H54 (cell line): ENCODE measurements at regions not wholly inside any gene's neighbourhood (a gene's known extent, or its start where the extent isn't known, plus 50 kb on each side); places are given as distances from the start of the nearest gene placed in this dataset.

Experiments used
- DNase-seq: peaks from one replicate; pipeline ENCODE4 v3.0.0; 2011; ENCODE audit warnings: low spot score, mixed read lengths; ENCODE audit not compliant: insufficient read length
- FAIRE-seq: peaks from 3 replicates; lab custom pipeline; 2011; peaks lifted over from hg19 to GRCh38; lab: Jason Lieb, UNC
- POLR2A ChIP-seq: IDR thresholded peaks from 2 replicates; pipeline ENCODE4 v1.6.1; 2011; ENCODE audit warnings: low read depth, mild to moderate bottlenecking, low read length

- DNase-seq (peak; percentile 40), FAIRE-seq (peak; percentile 27)
- no peak for TF ChIP-seq POLR2A
Measured at GRCh38 chr1:55572878-55573734, 357.9 kb upstream of the USP24 start.

DNA sequence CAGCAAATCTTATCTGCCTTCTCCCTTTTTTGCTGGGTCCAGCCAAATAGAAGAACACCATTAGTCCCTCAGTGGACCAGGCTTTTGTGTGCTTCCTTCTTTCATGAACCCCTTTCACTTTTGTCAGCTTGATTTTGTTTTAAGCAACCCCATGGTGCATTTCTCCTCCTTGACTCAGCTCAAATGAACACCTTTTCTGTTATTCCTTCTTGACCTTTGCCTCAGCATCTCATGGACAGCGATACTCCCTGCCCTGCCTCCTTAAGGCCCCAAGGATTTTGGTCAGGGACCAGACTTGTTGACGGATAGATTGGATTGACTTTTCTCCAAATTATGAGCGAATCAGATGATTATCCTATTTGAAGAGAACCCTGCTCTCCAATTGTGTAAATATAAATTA is 356.6 kb upstream of the USP24 start:
- FAIRE-seq (no peak), DNase-seq (no peak)
- TF ChIP-seq POLR2A: no peak

DNA sequence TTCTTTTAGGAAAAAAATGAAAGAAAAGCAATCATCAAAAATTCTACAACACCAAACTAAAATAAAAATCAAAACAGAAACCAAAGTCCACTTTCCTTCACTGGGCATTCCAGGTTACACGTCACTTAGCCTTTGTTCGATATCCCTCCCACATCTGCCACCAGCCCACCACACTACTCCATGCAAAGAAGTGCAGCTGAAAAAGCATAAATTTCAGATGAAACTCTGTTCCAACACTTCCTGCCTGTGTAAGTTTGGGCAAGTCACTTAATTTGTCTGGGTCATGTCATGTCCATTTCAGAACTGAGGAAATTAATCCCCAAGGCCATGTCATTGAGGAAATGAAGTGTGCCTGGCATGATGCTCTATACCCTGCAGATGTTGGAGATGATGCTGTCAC is 354.3 kb upstream of the USP24 start:
- no peak for DNase-seq
- no peak for TF ChIP-seq POLR2A
- no peak for FAIRE-seq

GRCh38 chr1:55568732-55569131 is 353.6 kb upstream of the USP24 start:
- no peak for TF ChIP-seq POLR2A
- no peak for DNase-seq
- no peak for FAIRE-seq

DNA sequence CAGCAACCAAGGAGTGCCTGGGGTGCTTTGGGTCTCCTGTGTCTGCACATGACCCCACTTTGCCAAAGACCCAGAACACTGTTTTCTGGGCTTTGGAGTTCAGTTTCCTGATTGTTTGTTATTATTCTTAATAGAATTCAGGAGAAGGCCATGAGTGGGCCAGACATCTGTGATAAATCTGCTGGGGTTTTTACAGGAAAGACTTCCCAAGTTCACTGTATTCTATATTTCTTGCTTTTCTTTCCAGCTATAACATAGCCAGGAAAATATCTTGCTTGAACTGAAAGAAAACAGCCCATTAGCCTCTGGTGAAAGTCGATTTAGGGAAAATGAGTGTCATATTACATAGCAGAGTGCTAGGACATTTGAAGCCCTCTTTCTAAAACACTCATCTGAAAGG is 345.1 kb upstream of the USP24 start:
- FAIRE-seq: no peak
- TF ChIP-seq POLR2A: no peak

DNA sequence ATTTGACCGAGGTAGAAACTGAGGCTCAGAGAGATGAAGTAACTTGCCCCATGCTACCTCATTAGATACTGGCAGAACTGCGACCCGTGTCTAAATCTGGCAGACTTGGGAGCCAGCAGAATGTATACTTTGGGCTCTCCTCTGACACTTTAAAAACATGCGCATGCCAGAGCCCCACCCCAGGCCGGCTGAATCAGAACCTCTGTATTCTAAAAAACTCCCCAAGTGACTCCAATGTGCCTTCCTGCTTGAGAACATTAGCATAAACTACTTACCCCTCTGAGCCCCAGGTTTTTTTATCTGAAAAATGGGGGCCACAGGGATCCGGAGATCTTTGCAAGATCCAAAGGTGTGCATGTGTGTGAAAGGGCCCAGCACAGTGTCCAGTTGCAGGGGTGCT is 344.7 kb upstream of the USP24 start:
- FAIRE-seq (no peak), DNase-seq (no peak)
- TF ChIP-seq POLR2A: no peak

More for the DNA sequence above, 345.1 kb upstream of the USP24 start:
- DNase-seq: no peak

- no peak for TF ChIP-seq POLR2A
- no peak for FAIRE-seq
Measured at GRCh38 chr1:55559161-55559611, 344.0 kb upstream of the USP24 start.

GRCh38 chr1:55558515-55558914 is 343.4 kb upstream of the USP24 start:
- DNase-seq: no peak
- TF ChIP-seq POLR2A: no peak
- FAIRE-seq: no peak

More at GRCh38 chr1:55559161-55559611, 344.0 kb upstream of the USP24 start:
- DNase-seq: no peak

DNA sequence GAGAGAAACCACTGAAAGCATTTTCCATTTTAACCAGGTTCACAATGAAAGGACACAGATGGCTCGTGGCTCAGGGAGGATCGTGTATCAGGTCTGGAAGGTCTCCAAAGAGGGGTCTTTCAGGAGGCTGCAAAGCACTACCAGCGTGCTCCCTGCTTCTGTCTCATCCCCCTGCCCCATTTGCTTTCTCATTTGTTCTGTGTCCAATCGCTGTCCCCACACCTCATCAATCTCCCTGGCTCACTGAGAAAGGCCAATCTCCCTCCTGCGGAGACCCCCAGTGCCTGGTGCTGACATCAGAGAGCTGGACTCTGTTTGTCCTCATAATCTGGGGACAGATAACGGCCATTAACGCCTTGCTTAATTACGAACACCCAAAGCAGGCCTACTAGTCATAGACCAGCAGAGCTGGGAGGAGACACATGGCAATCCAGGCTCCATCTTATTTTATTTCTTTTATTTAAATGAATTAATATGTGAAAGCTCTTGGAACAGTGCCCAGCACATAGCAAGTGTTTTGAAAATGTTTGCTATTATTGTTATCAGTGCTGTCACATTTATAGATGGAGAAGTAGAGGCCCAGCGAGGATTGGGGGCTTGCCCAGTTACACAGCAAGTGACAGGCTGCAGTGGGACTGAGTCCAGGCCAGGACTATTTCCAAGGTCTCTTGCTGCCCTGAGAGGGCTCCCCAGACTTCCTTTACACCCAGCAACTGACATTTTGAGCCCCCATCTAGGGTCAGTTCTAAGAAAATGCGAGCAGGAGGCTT is 341.0 kb upstream of the USP24 start:
- FAIRE-seq (no peak), DNase-seq (no peak)
- no peak for TF ChIP-seq POLR2A

DNA sequence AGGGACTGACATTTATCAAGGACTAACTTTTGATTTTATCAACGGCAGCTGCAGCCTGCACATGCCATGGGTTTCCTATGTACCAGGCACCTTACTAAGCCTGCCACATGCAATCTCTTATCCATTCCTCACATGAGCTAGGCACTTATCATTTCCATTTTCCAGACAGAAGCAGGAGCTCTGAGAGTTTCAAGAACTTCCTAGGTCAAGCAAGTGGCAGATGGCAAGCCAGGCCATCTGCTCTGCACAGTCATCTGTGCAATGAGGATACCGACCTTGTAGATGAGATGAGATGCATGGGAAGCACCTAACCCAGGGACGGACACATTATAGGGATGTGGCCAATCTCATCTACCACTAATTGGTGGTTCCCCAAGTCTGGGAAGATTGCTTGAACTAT is 339.4 kb upstream of the USP24 start:
- no peak for TF ChIP-seq POLR2A
- FAIRE-seq: no peak

DNA sequence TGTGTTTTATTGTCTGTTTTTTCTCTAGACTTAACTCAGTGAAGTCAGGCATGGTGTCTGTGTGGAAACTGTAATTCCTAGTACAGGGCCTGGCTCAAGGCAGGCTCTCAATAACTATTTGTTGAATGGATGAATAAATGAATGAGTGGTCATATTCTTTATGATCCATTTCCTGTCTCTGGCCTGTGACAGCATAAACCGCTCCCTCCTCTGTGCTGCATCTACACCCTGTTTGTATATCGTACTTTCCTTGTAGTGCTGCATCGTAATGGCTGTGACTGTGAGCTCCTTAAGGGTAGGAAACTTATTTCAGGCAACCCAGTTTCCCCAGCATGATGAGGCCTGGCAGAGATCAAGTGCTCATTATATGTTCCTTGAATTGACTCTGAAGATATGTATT is 337.5 kb upstream of the USP24 start:
- no peak for TF ChIP-seq POLR2A
- DNase-seq: no peak
- FAIRE-seq: no peak

More for the DNA sequence above, 339.4 kb upstream of the USP24 start:
- no peak for DNase-seq

GRCh38 chr1:55547405-55547804 is 332.2 kb upstream of the USP24 start:
- FAIRE-seq: no peak
- no peak for TF ChIP-seq POLR2A
- no peak for DNase-seq

DNA sequence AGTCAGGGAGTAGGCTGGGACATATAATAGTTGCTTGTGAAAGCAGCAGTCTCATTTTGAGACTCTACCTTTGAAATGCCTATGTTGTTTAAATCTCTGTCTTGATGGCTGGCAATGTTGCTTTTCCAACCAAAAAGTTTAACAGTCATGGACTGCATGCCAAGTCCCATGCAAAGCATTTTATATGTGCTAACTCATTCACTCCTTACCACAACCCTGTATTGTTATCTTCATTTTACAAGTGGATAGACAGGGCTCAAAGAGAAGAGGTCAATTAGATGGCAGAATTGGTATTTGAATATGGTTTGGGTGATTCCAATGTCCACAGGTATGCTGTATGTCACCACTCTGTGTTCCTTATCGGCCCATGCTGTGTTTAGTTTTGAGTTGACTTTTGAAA is 331.4 kb upstream of the USP24 start:
- no peak for TF ChIP-seq POLR2A
- no peak for DNase-seq
- FAIRE-seq: peak; percentile 6

GRCh38 chr1:55544826-55545225 is 329.7 kb upstream of the USP24 start:
- FAIRE-seq: no peak
- no peak for TF ChIP-seq POLR2A

More at GRCh38 chr1:55544826-55545225, 329.7 kb upstream of the USP24 start:
- DNase-seq: no peak
